Activated T-cell treated with anti-CD3 and anti-CD28 coated beads for 24 hours (primary cell): ENCODE measurements at regions not wholly inside any gene's neighbourhood (a gene's known extent, or its start where the extent isn't known, plus 50 kb on each side); places are given as distances from the start of the nearest gene placed in this dataset.
"Not testable (repeated sequence)": the region's sequence is repeated elsewhere in the genome, so short reads cannot be mapped to it uniquely, and the experiment has no call there.

Experiments
- DNase-seq: peaks from one replicate; pipeline ENCODE4 v3.0.0-alpha.2; 2020; ENCODE audit warnings: low read depth

DNA sequence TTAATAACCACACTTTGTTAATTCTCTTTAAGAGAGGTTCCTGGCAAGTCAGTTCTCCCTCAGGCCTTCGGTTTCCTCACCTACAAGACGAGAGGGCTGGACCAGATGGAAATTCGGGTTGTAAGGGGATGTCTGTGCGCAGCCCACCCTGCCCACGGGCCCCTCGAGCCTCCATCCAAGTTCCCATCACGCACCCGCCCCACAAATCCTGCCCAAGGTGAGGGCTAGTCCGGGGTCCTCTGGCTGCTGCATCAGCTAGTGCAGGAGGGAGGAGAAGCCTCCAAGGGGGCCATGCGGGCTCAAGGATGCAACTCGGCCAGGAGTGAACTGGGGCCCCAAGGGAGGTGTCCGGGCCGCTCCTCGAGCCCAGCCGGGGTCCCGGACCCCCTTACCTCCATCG, 169.6 kb upstream of the TP53TG3 start:
- DNase-seq: not testable (repeated sequence)

DNA sequence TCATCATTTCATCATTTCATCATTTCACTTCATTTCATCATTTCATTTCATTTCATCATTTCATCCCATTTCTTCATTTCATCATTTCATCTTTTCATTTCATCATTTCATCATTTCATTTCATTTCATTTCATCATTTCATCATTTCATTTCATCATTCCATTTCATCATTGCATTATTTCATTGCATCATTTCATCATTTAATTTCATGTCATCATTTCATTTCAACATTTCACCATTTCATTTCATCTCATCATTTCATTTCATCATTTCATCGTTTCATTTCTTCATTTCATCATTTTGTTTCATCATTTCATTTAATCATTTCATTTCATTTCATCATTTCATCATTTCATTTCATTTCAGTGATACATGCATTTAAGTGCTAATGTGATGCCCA, 166.9 kb upstream of the TP53TG3 start:
- DNase-seq: not testable (repeated sequence)

DNA sequence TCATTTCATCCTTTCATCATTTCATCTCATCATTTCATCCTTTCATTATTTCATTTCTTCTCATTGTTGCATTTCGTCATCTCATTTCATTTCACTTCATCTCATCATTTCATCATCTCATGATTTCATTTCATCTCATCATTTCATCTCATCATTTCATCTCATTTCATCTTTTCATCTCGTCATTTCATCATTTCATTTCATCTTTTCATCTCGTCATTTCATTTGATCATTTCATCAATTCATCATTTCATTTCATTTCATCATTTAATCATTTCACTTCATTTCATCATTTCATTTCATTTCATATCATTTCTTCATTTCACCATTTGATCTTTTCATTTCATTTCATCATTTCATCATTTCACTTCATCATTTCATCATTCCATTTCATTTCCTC, 131.3 kb upstream of the TP53TG3 start:
- DNase-seq: not testable (repeated sequence)

DNA sequence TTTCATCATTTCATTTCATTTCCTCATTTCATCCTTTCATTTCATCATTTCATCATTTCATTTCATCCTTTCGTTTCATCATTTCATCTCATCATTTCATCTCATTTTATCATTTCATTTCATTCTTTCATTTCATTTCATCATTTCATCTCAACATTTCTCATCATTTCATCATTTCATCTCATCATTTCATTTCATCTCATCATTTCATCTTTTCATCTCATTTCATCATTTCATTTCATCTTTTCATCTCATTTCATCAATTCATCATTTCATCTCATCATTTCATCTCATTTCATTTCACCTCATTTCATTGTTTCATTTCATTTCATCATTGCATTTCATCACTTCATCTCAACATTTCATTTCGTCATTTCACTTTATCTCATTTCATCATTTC, 129.7 kb upstream of the TP53TG3 start:
- not testable (repeated sequence) for DNase-seq
